ENCODE measurements at regions not wholly inside any gene's neighbourhood (a gene's known extent, or its start where the extent isn't known, plus 50 kb on each side); places are given as distances from the start of the nearest gene placed in this dataset.

GRCh38 chr9:3007326-3007725 lies 163.4 kb upstream of the PUM3 start:
- DNase-seq (ENCODE audit: missing footprints), result no peak
- intact Hi-C loops (cut with DNase I), result no loop called here
- no peak for ATAC-seq

- ATAC-seq (no peak), DNase-seq (ENCODE audit: missing footprints) (no peak)
- intact Hi-C loops (cut with DNase I), result no loop called here
Measured at GRCh38 chr9:3006851-3007250, 163.0 kb upstream of the PUM3 start.

DNA sequence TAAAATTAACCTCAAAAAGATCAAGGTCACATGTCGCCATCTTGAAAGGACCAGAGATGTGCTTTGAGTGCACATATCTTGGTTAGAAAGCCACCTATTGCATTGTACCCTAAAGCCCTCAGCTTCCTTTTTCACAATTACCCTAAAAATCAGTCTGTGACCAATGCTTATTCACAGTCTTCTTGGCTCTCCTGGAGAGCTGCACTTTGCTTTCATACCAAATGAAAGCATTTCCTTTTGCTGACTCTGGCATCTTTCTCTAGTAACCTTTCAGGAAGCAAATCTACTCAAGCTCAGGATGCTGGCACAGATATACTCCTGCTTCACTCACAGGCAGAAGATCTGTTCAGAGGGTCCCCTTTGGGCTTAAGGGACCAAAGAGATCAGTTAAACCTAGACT lies 160.7 kb upstream of the PUM3 start:
- DNase-seq (ENCODE audit: missing footprints), result no peak
- ATAC-seq, result no peak
- intact Hi-C loops (cut with DNase I), result no loop called here

- no peak for ATAC-seq
- intact Hi-C loops (cut with DNase I), result no loop called here
- DNase-seq (ENCODE audit: missing footprints), result no peak
Measured at GRCh38 chr9:3001311-3001710, 157.4 kb upstream of the PUM3 start.

DNA sequence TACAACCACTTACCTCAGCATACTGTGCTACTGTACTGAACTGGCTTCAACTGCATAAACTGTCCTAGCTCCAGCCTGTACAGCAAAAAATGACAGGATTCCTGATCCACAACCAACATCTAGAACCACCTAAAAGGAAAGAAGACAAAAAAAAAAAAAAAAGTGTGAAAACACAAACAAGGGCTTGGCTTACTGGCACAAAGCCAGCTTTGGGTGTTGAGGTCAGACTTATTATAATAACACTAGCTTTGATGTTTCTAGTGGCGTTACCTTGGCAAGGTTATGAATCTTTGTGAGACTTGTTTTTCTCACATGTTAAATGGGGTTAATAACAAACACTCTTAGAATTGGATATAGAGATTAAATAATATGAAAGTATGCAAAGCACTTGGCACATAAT lies 148.5 kb upstream of the PUM3 start:
- DNase-seq (ENCODE audit: missing footprints), result no peak
- ATAC-seq, result no peak
- intact Hi-C loops (cut with DNase I), result no loop called here

DNA sequence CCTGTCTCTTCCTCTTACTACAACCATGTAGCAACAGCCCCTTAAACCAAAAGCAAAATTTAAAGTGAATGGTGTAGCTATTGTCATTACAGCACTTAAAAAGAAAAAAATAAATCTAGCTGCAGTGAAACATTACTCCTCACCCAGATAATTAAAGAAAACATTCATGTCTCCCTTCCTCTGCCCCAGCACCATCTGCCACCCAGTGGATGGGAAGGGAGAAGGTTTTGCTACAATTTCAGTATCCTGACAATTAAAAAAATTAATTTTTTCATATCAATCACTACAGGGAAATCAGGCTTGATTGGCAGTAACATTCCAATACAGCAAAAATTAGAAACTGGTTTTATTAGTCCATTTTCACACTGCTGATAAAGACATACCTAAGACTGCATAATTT lies 147.4 kb upstream of the PUM3 start:
- DNase-seq (ENCODE audit: missing footprints), result no peak
- ATAC-seq, result no peak
- intact Hi-C loops (cut with DNase I), result no loop called here

GRCh38 chr9:2987679-2988078 lies 143.8 kb upstream of the PUM3 start:
- ATAC-seq (no peak), DNase-seq (ENCODE audit: missing footprints) (no peak)
- intact Hi-C loops (cut with DNase I), result no loop called here

GRCh38 chr9:2985343-2985742 lies 141.4 kb upstream of the PUM3 start:
- DNase-seq (ENCODE audit: missing footprints), result no peak
- intact Hi-C loops (cut with DNase I), result no loop called here
- no peak for ATAC-seq

DNA sequence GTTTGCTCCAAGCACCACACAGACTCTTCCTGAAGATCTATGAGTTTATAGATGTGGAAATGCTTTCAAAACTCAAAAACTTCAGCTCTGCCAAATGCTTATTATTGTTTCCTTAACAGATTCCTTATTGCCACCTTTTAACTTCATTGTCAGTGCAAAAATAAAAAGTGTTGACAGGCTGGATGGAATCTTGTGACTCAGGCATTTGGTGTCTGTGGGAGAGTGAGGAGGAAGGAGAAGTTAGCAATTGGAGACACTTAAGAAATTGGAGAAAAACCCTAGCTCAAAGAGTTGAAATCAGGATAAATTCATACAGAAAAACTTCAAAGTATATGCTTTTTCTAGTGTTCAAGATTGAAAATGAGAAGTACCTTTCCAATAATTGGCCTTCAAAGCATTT lies 140.6 kb upstream of the PUM3 start:
- intact Hi-C loops (cut with DNase I), result no loop called here
- ATAC-seq, result no peak
- no peak for DNase-seq (ENCODE audit: missing footprints)

GRCh38 chr9:2979957-2980610 lies 136.2 kb upstream of the PUM3 start:
- intact Hi-C loops (cut with DNase I), result no loop called here
- ATAC-seq, result no peak

GRCh38 chr9:2972475-2972874 lies 128.6 kb upstream of the PUM3 start:
- ATAC-seq, result no peak

More at GRCh38 chr9:2979957-2980610, 136.2 kb upstream of the PUM3 start:
- DNase-seq (ENCODE audit: missing footprints), result no peak

DNA sequence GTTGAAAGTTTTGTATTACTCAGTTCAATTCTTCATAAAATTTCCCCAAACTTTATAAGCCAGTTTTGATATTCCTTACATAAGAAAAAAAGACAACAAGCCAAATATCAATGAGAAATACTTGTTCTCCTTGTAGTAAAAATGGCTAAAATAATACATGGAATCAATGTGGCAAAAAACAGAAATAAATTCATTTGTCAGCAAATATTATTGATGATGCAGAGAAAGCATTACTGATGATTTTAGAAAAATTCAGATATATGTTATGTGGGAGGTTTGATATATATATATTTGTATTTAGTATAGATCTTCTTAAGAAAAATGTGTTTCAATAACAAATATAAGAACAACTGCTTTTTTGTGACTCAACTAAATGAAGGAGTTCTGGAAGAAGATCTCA lies 127.0 kb upstream of the PUM3 start:
- ATAC-seq, result no peak
- no peak for DNase-seq (ENCODE audit: missing footprints)
- intact Hi-C loops (cut with DNase I), result no loop called here

More at GRCh38 chr9:2972475-2972874, 128.6 kb upstream of the PUM3 start:
- no peak for DNase-seq (ENCODE audit: missing footprints)
- intact Hi-C loops (cut with DNase I), result no loop called here

DNA sequence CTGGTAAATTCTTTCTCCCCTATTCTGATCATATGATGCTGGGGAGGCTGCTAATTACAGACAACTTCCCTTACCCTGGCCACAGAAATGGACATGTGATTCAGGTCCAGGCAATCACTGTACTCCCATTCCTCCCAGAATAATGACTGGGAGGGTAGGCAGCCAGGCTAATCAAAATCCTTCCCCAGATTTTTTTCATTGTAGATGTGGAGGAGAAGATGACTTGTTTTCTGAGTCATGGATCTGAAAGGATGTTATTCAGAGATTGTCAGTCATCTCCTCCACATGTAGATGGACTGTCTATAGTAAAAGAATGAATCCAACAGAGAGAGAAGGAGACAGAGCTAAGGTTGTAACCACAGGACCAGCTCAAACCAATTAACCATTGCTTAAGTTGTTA lies 123.9 kb upstream of the PUM3 start:
- intact Hi-C loops (cut with DNase I), result no loop called here
- no peak for DNase-seq (ENCODE audit: missing footprints)
- no peak for ATAC-seq

DNA sequence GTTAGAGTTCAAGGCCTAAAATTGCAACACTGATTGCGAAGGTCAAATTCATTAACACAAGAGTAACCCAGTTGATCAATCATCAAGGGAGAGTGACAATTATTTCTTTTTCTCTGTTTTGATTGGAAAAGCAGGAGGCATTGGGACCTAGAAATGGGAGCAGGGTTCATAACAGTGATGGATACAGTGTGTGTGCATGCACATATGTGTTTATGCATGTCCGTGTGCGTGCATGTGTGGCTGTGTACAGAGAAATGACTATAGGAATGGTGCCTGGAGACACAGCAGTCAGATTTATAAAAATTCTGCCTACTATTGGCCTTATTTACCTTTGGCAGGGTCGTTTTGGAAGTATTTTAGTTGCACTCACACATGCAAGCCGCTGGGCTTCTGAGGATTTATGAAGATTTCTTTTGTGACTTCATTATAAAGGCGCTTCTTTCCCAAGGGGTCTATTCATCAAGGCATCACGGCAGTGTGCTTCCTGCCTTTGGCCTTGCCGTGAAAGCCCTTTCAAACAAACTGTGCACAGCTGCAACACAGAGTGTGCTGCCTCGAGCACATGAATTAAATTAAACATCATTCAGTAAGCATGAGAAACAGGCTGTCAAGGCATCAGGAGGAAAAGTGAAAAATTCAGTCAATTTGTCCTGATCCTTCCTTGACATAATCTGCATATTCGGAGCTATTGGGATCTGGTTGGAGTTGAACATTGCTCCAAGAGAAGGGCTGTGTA lies 122.8 kb upstream of the PUM3 start:
- DNase-seq (ENCODE audit: missing footprints), result no peak
- intact Hi-C loops (cut with DNase I), result no loop called here
- no peak for ATAC-seq

- no peak for ATAC-seq
- intact Hi-C loops (cut with DNase I), result no loop called here
- DNase-seq (ENCODE audit: missing footprints), result no peak
Measured at GRCh38 chr9:2964470-2964869, 120.6 kb upstream of the PUM3 start.

DNA sequence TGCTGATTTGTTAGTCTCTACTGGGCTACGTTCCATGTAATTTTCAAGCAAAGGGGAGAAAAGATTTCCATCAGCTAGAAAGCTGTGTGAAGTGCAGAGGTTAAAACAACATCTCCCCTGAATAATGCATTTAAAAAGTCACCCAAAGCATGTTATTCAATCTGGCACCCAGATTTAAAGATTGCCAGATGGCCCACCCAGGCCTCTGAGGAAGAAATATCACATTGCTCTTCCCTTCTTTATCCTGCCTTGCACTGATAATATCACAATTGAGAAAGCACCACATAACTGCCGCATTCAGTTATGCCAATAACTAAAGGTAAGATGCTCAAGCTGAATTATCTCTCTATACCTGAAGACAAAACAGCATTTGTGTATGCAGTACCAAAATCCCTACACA lies 119.4 kb upstream of the PUM3 start:
- no peak for ATAC-seq
- no peak for DNase-seq (ENCODE audit: missing footprints)
- intact Hi-C loops (cut with DNase I), result no loop called here

- DNase-seq (ENCODE audit: missing footprints), result no peak
- no peak for ATAC-seq
- intact Hi-C loops (cut with DNase I), result no loop called here
Measured at GRCh38 chr9:2962471-2963172, 118.7 kb upstream of the PUM3 start.

DNA sequence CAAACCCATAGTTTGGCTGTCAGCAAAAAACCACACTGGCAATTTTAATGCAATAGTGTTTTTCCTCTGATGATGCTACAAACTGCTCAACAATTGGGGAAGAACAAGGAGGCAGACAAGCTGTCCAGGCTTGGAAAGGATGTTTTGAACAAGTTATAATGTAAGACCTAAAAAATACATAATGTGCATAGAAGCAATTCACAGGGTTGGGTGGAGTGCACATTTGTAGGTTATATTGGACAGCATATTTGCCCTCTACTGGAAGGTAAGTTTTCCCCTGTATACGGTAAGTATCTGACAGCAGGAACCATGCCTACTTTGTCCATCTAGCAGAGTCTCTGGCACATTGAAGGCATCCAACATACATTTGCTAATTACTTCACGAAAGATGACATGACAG lies 114.3 kb upstream of the PUM3 start:
- intact Hi-C loops (cut with DNase I), result no loop called here
- no peak for DNase-seq (ENCODE audit: missing footprints)
- ATAC-seq, result no peak

DNA sequence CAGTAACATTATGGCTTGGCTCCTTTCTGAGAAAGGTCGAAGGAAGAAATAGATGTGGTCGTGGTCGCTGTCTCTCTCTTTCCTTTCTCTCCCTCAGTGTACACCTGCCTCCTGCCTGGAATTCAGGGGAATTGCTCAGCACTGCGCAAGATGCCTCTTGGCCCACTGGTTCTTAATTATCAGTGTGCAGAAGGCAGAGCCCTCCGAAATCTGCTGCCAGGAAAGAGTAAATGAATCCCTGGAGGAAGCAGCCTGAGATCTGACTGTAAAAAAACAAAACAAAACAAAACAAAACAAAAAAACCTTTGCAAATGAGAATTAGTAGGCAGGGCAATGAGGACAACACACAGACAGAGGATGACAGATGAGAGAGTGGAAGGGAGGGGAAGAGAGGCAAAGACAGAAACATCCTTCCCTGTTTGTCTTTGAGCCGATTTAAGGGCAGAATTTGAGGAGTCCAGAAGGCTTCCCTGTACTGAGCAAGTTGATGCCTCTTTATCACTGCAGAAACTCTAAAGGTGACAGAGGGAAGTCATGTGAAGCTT lies 113.8 kb upstream of the PUM3 start:
- intact Hi-C loops (cut with DNase I), result no loop called here
- ATAC-seq (no peak), DNase-seq (ENCODE audit: missing footprints) (no peak)

DNA sequence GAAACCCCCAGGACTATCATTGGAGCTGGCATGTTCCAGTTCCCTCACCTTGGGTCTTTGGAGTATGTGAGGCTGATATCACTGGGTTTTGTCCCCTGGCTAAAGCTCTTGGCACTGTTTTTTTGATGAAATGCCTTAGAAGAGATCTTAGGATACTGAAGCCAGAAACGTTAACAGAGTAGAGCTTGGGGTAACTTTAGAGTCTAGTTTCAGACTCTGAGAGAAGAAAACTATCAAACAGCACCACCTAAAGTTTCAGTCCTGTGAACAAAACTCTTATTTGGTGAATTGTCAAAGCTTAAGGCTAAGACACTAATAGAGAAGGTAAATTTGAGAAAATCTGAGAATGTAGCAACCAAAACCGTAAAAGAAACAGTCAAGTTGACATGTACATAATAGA lies 111.7 kb upstream of the PUM3 start:
- DNase-seq (ENCODE audit: missing footprints) (no peak), ATAC-seq (no peak)
- intact Hi-C loops (cut with DNase I), result no loop called here
